ENCODE measurements at regions not wholly inside any gene's neighbourhood (a gene's known extent, or its start where the extent isn't known, plus 50 kb on each side); places are given as distances from the start of the nearest gene placed in this dataset.

GRCh38 chr2:81974216-81974615 is 1669.7 kb upstream of the LRRTM1 start:
- Mint-ChIP-seq H3K27me3 (ENCODE audit: low read depth) (no peaks in the 10 kb centered on the region), H3K36me3 (ENCODE audit: low read depth) (no peaks in the 10 kb centered on the region), H3K27ac (ENCODE audit: unreplicated experiment) (no peak overlapping the region), H3K4me3 (ENCODE audit: unreplicated experiment) (no peak overlapping the region), H3K9me3 (ENCODE audit: low read depth) (peaks cover 1% of the 10 kb centered on the region), H3K4me1 (ENCODE audit: low read depth) (no peaks in the 10 kb centered on the region)
- DNase-seq (ENCODE audit: low spot score) = no peak
- TF ChIP-seq CTCF (IDR thresholded peaks at IDR 0.05) = no peak

- no peak for DNase-seq (ENCODE audit: low spot score)
- Mint-ChIP-seq H3K27ac (ENCODE audit: unreplicated experiment) (no peak overlapping the region), H3K4me3 (ENCODE audit: unreplicated experiment) (no peak overlapping the region), H3K4me1 (ENCODE audit: low read depth) (no peaks in the 10 kb centered on the region), H3K27me3 (ENCODE audit: low read depth) (no peaks in the 10 kb centered on the region), H3K9me3 (ENCODE audit: low read depth) (peaks cover 37% of the 10 kb centered on the region), H3K36me3 (ENCODE audit: low read depth) (no peaks in the 10 kb centered on the region)
- no peak for TF ChIP-seq CTCF (IDR thresholded peaks at IDR 0.05)
Observed at GRCh38 chr2:81942876-81943275, 1638.3 kb upstream of the LRRTM1 start.

GRCh38 chr2:81942136-81942680 is 1637.7 kb upstream of the LRRTM1 start:
- DNase-seq (ENCODE audit: low spot score) = no peak
- no peaks in the 10 kb centered on the region for H3K36me3 Mint-ChIP-seq (ENCODE audit: low read depth)
- H3K9me3 Mint-ChIP-seq (ENCODE audit: low read depth) = peaks cover 31% of the 10 kb centered on the region
- no peak overlapping the region for H3K27ac Mint-ChIP-seq (ENCODE audit: unreplicated experiment)
- H3K27me3 Mint-ChIP-seq (ENCODE audit: low read depth) = no peaks in the 10 kb centered on the region
- H3K4me1 Mint-ChIP-seq (ENCODE audit: low read depth) = no peaks in the 10 kb centered on the region
- no peak overlapping the region for H3K4me3 Mint-ChIP-seq (ENCODE audit: unreplicated experiment)
- TF ChIP-seq CTCF (IDR thresholded peaks at IDR 0.05) = no peak

GRCh38 chr2:81940266-81940955 is 1635.9 kb upstream of the LRRTM1 start:
- Mint-ChIP-seq H3K4me3 (ENCODE audit: unreplicated experiment) (no peak overlapping the region), H3K36me3 (ENCODE audit: low read depth) (no peaks in the 10 kb centered on the region), H3K27me3 (ENCODE audit: low read depth) (no peaks in the 10 kb centered on the region), H3K27ac (ENCODE audit: unreplicated experiment) (no peak overlapping the region), H3K9me3 (ENCODE audit: low read depth) (peaks cover 17% of the 10 kb centered on the region), H3K4me1 (ENCODE audit: low read depth) (no peaks in the 10 kb centered on the region)
- no peak for DNase-seq (ENCODE audit: low spot score)
- TF ChIP-seq CTCF (IDR thresholded peaks at IDR 0.05) = no peak

- no peak for TF ChIP-seq CTCF (IDR thresholded peaks at IDR 0.05)
- Mint-ChIP-seq H3K4me1 (ENCODE audit: low read depth) (no peaks in the 10 kb centered on the region), H3K27ac (ENCODE audit: unreplicated experiment) (no peak overlapping the region), H3K27me3 (ENCODE audit: low read depth) (no peaks in the 10 kb centered on the region), H3K36me3 (ENCODE audit: low read depth) (no peaks in the 10 kb centered on the region), H3K9me3 (ENCODE audit: low read depth) (peaks cover 15% of the 10 kb centered on the region), H3K4me3 (ENCODE audit: unreplicated experiment) (no peak overlapping the region)
- DNase-seq (ENCODE audit: low spot score) = no peak
Observed at GRCh38 chr2:81937944-81938343, 1633.4 kb upstream of the LRRTM1 start.

Data from chondrocyte (in vitro differentiated cells).